Uterus (tissue), 3 donors: ENCODE measurements at regions not wholly inside any gene's neighbourhood (a gene's known extent, or its start where the extent isn't known, plus 50 kb on each side); places are given as distances from the start of the nearest gene placed in this dataset.

Experiments used
- DNase-seq, 2 donors: peaks; one replicate each; pipeline ENCODE4 v3.0.0-alpha.2; 2019 to 2020
- H3K27ac ChIP-seq, 2 donors: fragments of 200-600 bp; sonication (generic); 1 replicate in 1 of 2; 2 replicates in 1 of 2; pipeline ENCODE4 v1.5.1; 2016 to 2018
- H3K27me3 ChIP-seq, 2 donors: fragments of 200-600 bp; sonication (generic); one replicate each; pipeline ENCODE4 v1.5.1; 2018 to 2019; ENCODE audit warnings: control low read depth in 1 of 2
- H3K36me3 ChIP-seq, 2 donors: fragments of 200-600 bp; sonication (generic); one replicate each; pipeline ENCODE4 v1.5.1; 2019; ENCODE audit warnings: control low read depth in 1 of 2
- H3K4me1 ChIP-seq, 2 donors: fragments of 200-600 bp; sonication (generic); one replicate each; pipeline ENCODE4 v1.5.1; 2018 to 2019; ENCODE audit warnings: control low read depth in 1 of 2
- H3K4me3 ChIP-seq, 2 donors: fragments of 200-600 bp; sonication (generic); 1 replicate in 1 of 2; 2 replicates in 1 of 2; pipeline ENCODE4 v1.5.1; 2018 to 2019; ENCODE audit warnings: mild to moderate bottlenecking in 1 of 2
- H3K9me3 ChIP-seq, 2 donors: fragments of 200-600 bp; sonication (generic); one replicate each; pipeline ENCODE4 v1.5.1; 2019; ENCODE audit warnings: control low read depth in 1 of 2
- POLR2A ChIP-seq, 2 donors: fragments of 450-650 bp; IDR thresholded peaks; one replicate each; pipeline ENCODE4 v1.6.1; 2016; ENCODE audit warnings: antibody characterized with exemption in 2 of 2, mild to moderate bottlenecking in 1 of 2, moderate library complexity in 1 of 2
- intact Hi-C: fragments of 100-400 bp; cut with DNase I; formaldehyde crosslinking; loops from one replicate; pipeline ENCODE4 v1.15.1; 2023; ENCODE audit warnings: low total_unique reads
- TF ChIP-seq, protein P1 (sequence below), 4 experiments: fragments of 200-600 bp in 2 of 4; fragments of 450-650 bp in 2 of 4; sonication (generic) in 2 of 4; IDR thresholded peaks; one replicate each; pipeline ENCODE4 v1.5.1; 2016 to 2019; ENCODE audit warnings: antibody characterized with exemption in 4 of 4, mild to moderate bottlenecking in 2 of 4, moderate library complexity in 1 of 4
- donor health status: DM: yes; HTN: yes; CAD: no.

DNA sequence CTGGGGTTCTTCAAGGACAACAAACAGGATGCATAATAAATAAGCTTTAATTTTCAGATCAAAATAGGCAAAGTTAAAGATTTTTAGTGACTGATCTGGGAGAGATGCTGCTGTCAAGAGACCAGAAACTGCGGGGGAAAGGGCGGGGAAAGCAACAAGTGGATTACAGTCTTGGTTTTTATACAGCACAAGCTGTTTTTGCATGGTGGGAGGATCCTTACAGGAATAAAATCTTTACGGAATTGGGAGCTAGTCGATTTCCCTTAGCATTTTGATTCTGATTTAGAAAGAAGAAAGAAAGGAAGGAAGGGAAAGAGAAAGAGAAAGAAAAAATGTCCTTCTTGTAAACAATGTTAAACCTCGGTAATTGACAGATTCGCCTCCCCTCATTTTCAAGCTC, 242.3 kb upstream of the SP8 start:
- DNase-seq = no peak
- no peaks in the 10 kb centered on the region for H3K9me3 ChIP-seq
- intact Hi-C loops = no loop called here
- H3K36me3 ChIP-seq = no peaks in the 10 kb centered on the region
- no peaks in the 10 kb centered on the region for H3K4me1 ChIP-seq
- TF ChIP-seq, protein P1, sequence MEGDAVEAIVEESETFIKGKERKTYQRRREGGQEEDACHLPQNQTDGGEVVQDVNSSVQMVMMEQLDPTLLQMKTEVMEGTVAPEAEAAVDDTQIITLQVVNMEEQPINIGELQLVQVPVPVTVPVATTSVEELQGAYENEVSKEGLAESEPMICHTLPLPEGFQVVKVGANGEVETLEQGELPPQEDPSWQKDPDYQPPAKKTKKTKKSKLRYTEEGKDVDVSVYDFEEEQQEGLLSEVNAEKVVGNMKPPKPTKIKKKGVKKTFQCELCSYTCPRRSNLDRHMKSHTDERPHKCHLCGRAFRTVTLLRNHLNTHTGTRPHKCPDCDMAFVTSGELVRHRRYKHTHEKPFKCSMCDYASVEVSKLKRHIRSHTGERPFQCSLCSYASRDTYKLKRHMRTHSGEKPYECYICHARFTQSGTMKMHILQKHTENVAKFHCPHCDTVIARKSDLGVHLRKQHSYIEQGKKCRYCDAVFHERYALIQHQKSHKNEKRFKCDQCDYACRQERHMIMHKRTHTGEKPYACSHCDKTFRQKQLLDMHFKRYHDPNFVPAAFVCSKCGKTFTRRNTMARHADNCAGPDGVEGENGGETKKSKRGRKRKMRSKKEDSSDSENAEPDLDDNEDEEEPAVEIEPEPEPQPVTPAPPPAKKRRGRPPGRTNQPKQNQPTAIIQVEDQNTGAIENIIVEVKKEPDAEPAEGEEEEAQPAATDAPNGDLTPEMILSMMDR (IDR thresholded peaks at IDR 0.05) = no peak
- TF ChIP-seq POLR2A (IDR thresholded peaks at IDR 0.05) = no peak
- no peaks in the 10 kb centered on the region for H3K27me3 ChIP-seq
- no peak overlapping the region for H3K4me3 ChIP-seq
- no peak overlapping the region for H3K27ac ChIP-seq

DNA sequence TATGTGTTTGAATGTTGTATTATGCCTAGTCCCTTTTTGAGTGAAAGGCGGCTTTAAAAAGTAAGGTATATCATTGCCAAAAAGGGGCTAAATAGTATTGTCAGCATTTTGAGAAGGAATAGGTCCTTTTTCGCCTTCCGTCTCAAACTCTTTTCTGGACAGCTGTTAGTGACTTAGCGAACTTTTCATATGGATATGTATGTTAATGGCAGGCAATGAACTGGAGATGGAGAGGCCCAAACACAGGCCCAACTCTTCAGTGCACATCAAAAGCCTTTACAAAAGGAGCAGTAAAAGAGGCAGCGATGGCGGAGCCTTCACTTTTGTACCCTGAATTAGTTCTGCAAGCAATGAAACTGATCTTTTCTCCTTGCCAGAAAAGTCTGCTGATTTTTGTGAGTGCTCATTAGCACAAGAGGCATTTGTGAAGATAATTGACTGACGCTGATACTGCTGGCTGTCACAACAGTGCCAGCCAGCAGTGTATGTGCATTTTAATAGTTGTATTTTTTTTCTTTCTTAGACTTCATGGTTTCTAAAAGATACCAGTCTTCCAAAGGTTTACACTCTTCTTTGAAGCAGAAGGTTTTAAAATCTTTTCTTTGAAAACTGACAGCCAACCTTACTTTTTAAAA, 243.7 kb upstream of the SP8 start:
- Histone ChIP-seq H3K27me3 (no peaks in the 10 kb centered on the region), H3K27ac (no peak overlapping the region), H3K4me1 (no peaks in the 10 kb centered on the region), H3K4me3 (no peak overlapping the region), H3K36me3 (no peaks in the 10 kb centered on the region), H3K9me3 (no peaks in the 10 kb centered on the region)
- no peak for DNase-seq
- no peak for TF ChIP-seq POLR2A (IDR thresholded peaks at IDR 0.05)
- TF ChIP-seq, protein P1 (IDR thresholded peaks at IDR 0.05) = no peak
- intact Hi-C loops = no loop called here

DNA sequence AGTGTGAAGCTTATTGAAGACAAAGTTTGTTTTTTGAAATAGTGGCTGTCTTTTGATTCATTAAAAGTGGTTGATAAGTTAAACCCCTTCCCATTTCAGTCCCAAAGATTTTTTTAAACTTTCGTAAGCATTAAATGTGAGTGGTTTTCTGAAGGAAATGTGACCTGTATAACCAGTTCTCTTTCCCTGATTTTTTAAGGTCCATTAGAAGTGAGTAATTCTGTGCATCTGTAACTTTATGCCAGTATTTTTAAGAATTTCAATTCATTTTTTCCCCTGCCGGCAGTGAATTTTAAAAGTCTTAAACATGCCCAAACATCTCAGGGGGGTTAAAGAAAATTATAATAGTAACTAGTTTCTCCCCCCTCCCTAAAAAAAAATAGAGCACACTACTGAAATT, 254.6 kb upstream of the SP8 start:
- no peak for DNase-seq
- TF ChIP-seq, protein P1 (IDR thresholded peaks at IDR 0.05) = no peak
- no peak for TF ChIP-seq POLR2A (IDR thresholded peaks at IDR 0.05)
- Histone ChIP-seq H3K4me1 (no peaks in the 10 kb centered on the region), H3K27ac (no peak overlapping the region), H3K36me3 (no peaks in the 10 kb centered on the region), H3K9me3 (no peaks in the 10 kb centered on the region), H3K4me3 (no peak overlapping the region), H3K27me3 (no peaks in the 10 kb centered on the region)
- intact Hi-C loops = no loop called here

DNA sequence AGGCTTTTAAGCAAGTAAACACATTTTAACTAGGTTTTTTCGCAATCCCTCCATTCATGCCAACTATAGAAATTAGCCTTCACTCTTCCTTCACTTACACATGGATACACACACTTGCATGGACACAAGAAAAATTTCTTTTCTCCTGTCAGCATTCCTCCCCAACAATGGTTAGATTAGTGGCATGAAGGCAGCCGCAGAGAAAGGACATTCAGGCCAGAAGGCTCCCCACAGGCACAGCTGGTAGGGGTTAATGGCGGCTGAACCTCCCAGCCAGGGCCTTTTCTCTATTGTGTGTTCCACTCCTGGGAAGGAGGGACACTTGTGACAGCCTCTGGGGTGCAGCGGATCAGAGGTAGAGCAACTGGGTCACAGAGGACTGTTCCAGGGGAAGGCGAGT, 255.0 kb upstream of the SP8 start:
- H3K27ac ChIP-seq = no peak overlapping the region
- no peaks in the 10 kb centered on the region for H3K4me1 ChIP-seq
- DNase-seq = no peak
- H3K27me3 ChIP-seq = no peaks in the 10 kb centered on the region
- intact Hi-C loops = no loop called here
- no peak for TF ChIP-seq POLR2A (IDR thresholded peaks at IDR 0.05)
- TF ChIP-seq, protein P1 (IDR thresholded peaks at IDR 0.05) = no peak
- H3K9me3 ChIP-seq = no peaks in the 10 kb centered on the region
- no peak overlapping the region for H3K4me3 ChIP-seq
- H3K36me3 ChIP-seq = no peaks in the 10 kb centered on the region

DNA sequence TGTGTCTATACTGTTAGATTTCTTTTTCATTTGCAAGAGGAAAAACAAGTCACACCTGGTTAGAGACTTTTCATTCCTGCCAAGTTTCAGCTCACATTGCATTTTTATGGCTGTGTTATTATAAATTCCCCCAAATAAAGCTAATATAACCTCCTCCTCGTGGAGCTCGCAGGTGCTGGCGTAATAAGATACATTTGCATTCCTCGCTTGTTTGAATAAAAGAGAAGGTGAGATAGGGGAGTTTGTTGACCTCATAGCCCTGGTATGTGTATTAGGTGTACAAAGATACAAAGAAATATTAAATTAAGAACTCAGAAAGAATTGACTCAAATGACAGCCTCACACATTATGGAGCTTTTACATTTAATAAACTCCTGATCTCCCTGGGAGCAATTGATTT, 257.7 kb upstream of the SP8 start:
- no peak for DNase-seq
- no peaks in the 10 kb centered on the region for H3K4me1 ChIP-seq
- H3K27me3 ChIP-seq = no peaks in the 10 kb centered on the region
- no peaks in the 10 kb centered on the region for H3K36me3 ChIP-seq
- no peak for TF ChIP-seq POLR2A (IDR thresholded peaks at IDR 0.05)
- TF ChIP-seq, protein P1 (IDR thresholded peaks at IDR 0.05) = no peak
- H3K9me3 ChIP-seq = no peaks in the 10 kb centered on the region
- intact Hi-C loops = no loop called here
- no peak overlapping the region for H3K27ac ChIP-seq
- no peak overlapping the region for H3K4me3 ChIP-seq
